ENCODE measurements at regions not wholly inside any gene's neighbourhood (a gene's known extent, or its start where the extent isn't known, plus 50 kb on each side); places are given as distances from the start of the nearest gene placed in this dataset.

- TF ChIP-seq RAD21 (IDR thresholded peaks at IDR 0.05 in 1 of 2, conservative IDR thresholded peaks at IDR 0.05 in 1 of 2; ENCODE audit: low read depth in 2 of 2, low read length in 2 of 2) (peak; percentile 53 to 59), HDAC6 (IDR thresholded peaks at IDR 0.05; ENCODE audit: low read depth, low read length) (no peak), CBX8 (IDR thresholded peaks at IDR 0.05; ENCODE audit: borderline replicate concordance, low read depth, low read length) (no peak)
These were observed 271.1 kb upstream of the CHD6 start (continued) for GRCh38 chr20:41889126-41889843.

Measured in H1 (cell line).